CD4-positive, alpha-beta T cell treated with Interferon alpha-2 for 1 hour (primary cell): ENCODE measurements at regions not wholly inside any gene's neighbourhood (a gene's known extent, or its start where the extent isn't known, plus 50 kb on each side); places are given as distances from the start of the nearest gene placed in this dataset.
"Not testable (repeated sequence)": the region's sequence is repeated elsewhere in the genome, so short reads cannot be mapped to it uniquely, and the experiment has no call there.

Experiments used
- DNase-seq, 2 donors: peaks; one replicate each; pipeline ENCODE4 v3.0.0-alpha.2; 2020 to 2022

- not testable (repeated sequence) for DNase-seq
Measured at GRCh38 chr5:68020461-68020969, 195.0 kb upstream of the PIK3R1 start.

DNA sequence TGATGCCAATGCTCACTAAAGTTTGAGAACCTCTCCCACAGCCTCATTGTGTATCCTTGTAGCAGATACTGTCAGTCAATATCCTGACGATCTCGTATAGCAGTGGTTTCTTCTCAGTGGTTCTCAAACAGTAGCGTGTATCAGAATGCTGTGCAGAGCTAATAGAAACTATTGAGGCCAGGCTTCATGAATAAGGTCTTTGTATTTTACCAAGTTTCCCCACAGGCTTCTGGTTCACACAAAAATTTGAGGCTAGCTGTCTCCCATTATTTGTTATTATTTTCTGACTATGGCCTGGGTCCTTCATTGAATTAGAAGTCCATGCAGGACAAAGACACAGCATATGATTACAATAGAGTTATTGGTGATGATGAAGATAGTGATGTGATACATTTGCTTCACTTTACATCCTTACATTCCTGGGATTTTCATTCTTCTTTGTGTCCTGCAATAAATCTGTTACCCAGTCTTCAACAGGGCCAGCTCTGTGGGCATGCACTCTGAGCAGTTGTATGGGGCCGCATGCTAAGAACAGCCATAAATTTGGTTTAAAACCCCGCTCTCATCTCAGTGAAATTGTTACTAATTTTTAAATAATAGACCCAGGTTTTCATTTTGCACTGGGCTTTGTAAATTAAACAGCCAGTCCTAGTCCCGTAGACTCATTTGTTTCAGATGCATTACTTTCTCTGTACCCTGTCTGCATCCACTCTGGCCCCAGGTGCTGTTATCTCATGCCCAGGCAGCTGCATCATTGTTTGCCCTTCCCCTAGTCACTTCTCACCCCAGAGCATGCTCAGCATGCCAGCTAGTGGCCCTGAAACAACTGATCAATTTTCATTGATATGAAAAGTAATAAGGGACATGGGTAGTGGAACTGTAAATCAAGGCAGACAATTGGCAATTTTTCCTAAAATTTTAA is 199.9 kb upstream of the PIK3R1 start:
- no peak for DNase-seq

DNA sequence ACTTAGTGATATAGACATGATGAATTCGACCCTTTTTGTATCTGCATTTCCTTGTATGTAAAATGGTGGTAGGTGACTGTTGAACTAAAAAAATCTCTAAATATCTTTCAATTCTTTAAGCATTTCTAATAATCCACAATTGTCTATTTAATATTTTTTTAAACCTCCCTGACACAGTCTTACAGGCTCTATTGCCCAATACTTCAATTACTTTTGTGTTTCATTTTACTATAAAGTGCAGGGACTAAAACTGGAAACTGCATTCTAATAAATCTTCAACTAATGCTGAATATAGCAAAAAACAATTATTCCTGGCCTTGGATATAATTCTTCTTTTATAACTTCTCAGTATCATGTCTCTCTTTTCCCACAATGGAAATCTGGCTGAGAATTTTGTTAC is 202.7 kb upstream of the PIK3R1 start:
- no peak for DNase-seq

GRCh38 chr5:68012429-68012828 is 203.1 kb upstream of the PIK3R1 start:
- DNase-seq = no peak

GRCh38 chr5:68011801-68012200 is 203.8 kb upstream of the PIK3R1 start:
- no peak for DNase-seq

DNA sequence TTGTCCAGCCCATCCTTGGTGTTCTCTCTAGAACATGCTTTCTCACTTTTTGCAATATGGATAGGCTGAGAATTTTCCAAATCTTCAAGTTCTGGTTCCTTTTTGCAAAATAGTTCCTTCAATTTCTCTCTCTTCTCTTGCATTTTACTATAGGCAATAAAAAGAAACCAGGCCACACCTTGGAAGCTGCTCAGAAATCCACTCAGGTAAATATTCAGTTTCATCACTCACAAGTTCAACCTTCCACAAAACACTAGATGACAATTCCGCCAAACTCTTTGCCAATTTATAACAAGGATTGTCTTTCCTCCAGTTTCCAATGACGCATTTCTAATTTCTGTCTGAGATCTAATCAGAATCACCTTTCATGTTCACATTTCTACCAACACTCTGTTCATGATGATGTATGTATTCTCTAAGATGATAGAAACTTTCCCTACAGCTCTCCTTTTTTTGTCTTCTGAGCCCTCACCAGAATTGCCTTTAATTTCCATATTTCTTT is 204.2 kb upstream of the PIK3R1 start:
- no peak for DNase-seq

- no peak for DNase-seq
Measured at GRCh38 chr5:68010740-68011139, 204.8 kb upstream of the PIK3R1 start.

DNA sequence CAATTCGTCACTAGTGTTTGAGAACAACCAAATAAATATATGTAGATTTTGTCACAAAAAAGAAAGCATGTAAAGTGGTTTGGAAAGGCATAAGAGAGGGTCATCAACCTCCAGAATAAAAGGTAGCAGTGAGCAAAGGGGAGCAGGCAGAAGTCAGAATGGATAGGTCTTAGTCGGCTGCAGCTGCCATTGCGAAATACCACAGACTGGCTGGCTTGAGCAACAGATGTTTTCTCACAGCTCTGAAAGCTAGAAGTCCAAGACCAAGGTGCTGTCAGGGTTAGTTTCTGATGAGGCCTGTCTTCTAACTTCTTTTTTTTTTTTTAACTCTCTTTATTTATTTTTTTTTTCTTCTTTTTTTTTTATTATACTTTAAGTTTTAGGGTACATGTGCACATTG is 208.1 kb upstream of the PIK3R1 start:
- DNase-seq = peak in 1 of 2 donors; percentile 38

- peak in 1 of 2 donors; percentile 10 for DNase-seq
Measured at GRCh38 chr5:68002836-68003235, 212.7 kb upstream of the PIK3R1 start.

GRCh38 chr5:68000805-68001204 is 214.8 kb upstream of the PIK3R1 start:
- DNase-seq = no peak

- no peak for DNase-seq
Measured at GRCh38 chr5:67999391-67999790, 216.2 kb upstream of the PIK3R1 start.

- DNase-seq = peak; percentile 1 to 75
Measured at GRCh38 chr5:67998709-67999261, 216.8 kb upstream of the PIK3R1 start.

DNA sequence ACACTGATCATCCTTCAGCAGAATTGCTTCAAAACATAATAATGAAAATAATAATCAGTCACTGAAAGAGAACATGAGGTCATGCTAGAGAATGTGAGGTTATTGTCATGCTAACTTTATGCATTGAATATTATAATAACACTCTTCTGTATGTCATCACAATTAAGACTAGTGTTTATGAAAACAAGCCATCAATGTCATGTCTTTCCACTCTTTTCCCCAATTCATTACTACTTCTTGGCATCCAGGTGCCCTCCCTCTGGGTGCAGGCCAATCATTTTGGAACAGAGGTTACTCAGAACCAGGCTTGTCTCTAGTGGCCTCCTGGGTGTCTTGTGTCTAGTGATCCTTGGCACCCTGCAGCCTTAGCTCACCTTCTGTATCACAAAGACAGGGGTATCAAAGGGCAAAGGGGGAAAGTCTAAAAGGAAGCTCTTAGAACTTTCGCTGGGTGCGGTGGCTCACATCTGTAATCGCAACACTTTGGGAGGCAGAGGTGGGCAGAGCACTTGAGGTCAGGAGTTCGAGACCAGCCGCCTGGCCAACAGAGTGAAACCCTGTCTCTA is 217.6 kb upstream of the PIK3R1 start:
- DNase-seq = no peak

DNA sequence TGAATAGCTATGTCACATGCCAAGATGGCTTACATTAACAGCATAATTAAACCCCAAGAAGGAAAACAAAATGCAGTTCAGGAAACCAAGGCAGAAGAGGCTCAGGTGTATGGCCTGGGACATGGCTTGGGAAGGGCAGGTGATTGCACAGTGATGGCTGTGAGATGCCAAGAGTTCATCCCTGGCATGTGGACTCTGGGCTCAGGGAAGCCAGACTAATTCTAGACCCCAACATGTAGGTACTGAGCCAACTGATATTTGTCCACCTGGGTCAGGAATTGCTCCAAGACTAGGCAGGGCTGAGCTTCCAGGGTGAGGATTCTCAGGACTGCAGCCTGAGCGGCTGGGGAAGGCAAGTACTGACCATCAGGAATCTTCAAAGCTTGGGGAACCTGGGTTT is 218.4 kb upstream of the PIK3R1 start:
- DNase-seq = no peak

- DNase-seq = no peak
Measured at GRCh38 chr5:67996596-67996995, 219.0 kb upstream of the PIK3R1 start.

GRCh38 chr5:67992923-67993322 is 222.6 kb upstream of the PIK3R1 start:
- DNase-seq = no peak

- DNase-seq = no peak
Measured at GRCh38 chr5:67989456-67989855, 226.1 kb upstream of the PIK3R1 start.

- no peak for DNase-seq
Measured at GRCh38 chr5:67986761-67987160, 228.8 kb upstream of the PIK3R1 start.

DNA sequence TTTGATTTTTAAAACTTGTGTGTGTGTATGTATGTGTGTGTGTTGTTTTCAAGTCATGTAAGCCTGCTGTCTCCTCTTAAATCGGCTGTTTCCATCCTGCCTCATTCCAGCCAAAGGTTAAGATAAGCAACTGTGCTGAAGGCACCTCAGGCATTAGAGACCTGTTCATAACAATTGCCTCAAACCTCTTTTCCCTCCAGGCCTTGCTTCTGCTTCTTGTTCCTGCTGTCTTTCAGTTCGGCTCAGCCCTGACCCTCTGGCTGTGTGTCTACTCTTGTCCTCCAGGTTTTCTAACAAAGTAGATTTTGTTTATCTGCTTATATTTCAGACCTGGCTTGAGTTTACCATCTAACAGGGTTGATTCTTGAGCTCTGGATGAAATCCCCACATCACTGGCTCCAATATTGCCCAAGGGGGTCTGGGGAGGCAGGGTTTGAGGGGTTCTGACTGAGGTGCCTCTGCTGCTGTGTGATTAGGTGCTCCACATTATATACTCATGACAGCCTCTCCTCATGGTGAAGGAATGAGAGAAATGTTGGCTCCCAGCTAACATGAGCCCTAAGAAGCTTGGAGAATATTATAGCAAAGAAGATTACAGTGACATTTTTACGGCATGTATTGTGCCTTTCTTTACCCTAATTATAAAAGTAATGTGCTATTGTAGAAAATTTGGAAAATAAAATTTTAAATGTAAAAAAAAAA is 229.7 kb upstream of the PIK3R1 start:
- no peak for DNase-seq

DNA sequence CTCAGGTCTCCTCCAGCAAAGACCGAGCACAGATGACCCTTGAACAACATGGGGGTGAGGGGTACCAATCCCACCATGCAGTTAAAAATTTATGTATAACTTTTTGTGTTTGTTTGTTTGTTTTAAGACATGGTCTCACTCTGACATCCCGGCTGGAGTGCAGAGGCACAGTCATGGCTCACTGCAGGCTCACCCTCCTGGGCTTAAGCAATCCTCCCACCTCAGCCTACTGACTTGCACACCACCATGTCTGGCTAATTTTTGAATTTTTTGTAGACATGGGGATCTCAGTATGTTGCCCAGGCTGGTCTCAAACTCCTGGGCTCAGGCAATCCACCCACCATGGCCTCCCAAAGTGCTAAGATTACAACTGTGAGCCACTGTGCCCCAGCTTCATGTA is 231.0 kb upstream of the PIK3R1 start:
- DNase-seq = no peak

DNA sequence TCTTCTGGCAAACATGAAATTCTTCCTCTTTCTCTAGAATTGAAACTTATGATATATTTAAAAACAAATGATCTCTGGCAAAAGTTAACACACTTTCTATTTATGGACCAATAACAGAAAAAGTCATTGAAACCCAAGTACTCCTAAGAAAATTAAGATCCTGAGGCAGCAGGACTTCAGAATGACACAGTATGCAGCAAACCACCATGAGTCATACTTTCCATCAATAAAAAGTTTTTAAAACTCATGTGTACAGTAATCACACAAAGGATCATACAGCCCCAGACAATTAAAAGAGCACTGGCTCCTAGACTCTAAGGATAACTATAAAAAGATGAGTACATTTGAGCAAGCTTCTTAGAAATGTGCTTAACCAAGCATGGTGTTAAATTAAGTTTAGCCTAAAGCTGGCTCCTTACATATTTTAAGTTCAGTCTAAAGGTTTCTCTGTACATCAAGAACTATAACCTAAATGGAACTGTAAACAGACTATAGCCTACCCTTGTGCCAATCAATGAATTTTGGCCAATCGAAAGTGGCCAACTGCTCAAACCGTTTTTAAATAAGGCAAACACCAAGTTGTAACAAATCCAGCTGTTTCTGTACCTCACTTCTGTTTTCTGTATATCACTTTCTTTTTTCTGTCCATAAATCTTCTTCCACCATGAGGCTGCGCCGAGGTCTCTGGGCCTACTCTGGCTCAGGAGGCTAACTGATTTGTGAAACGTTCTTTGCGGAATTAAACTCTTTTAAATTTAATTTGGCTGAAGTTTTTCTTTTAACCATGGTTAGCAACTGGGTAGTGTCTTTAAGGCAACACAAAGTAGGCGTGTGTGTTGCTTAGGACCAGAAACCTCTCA is 232.1 kb upstream of the PIK3R1 start:
- DNase-seq = no peak

DNA sequence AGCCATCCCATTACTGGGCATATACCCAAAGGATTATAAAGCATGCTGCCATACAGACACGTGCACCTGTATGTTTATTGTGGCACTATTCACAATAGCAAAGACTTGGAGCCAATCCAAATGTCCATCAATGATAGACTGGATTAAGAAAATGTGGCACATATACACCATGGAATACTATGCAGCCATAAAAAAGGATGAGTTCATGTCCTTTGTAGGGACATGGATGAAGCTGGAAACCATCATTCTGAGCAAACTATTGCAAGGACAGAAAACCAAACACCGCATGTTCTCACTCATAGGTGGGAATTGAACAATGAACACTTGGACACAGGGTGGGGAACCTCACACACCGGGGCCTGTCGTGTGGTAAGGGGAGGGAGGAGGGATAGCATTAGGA is 233.4 kb upstream of the PIK3R1 start:
- not testable (repeated sequence) for DNase-seq
